Inferior parietal cortex (tissue), 1 donor: ENCODE measurements at regions not wholly inside any gene's neighbourhood (a gene's known extent, or its start where the extent isn't known, plus 50 kb on each side); places are given as distances from the start of the nearest gene placed in this dataset.
"Not testable (repeated sequence)": the region's sequence is repeated elsewhere in the genome, so short reads cannot be mapped to it uniquely, and the experiment has no call there.

Source experiments
- DNase-seq: peaks from one replicate; pipeline ENCODE4 v3.0.0-alpha.2; 2016; ENCODE audit errors: extremely low spot score

GRCh38 chrX:106220177-106220576 lies 52.1 kb downstream of the PWWP3B start:
- DNase-seq = no peak

GRCh38 chrX:106243376-106243775 lies 75.3 kb downstream of the PWWP3B start:
- DNase-seq = no peak

GRCh38 chrX:106246511-106246910 lies 78.4 kb downstream of the PWWP3B start:
- no peak for DNase-seq

- DNase-seq = no peak
These were observed 79.1 kb downstream of the PWWP3B start for GRCh38 chrX:106247162-106247561.

DNA sequence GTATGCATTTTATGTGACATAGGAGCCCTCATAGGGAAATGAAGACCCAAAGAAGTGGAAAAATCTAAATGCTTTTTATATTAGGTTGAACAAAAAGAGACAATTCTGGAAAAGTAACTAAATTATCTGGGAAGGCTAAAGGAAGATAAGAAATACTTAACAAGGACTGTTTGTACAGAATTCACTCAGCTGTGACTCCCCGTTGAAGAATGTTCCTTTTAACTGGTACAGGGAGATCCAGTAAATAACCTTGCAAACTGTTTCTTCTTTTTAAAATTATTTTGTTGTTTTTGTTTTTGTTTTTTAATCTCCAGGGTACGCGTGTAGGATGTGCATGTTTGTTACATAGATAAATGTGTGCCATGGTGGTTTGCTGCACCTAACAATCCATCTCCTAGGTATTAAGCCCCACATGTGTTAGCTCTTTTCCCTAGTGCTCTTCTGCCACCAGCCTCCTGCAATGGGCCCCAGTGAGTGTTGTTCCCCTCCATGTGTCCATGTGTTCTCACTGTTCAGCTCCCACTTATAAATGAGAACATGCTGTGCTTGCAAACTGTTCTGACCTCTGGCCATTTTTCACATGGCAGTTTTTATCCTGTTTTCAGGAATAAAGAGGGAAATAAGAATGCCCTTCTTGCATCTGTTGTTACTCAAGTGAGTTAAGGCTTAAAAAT lies 81.7 kb downstream of the PWWP3B start:
- DNase-seq = no peak

DNA sequence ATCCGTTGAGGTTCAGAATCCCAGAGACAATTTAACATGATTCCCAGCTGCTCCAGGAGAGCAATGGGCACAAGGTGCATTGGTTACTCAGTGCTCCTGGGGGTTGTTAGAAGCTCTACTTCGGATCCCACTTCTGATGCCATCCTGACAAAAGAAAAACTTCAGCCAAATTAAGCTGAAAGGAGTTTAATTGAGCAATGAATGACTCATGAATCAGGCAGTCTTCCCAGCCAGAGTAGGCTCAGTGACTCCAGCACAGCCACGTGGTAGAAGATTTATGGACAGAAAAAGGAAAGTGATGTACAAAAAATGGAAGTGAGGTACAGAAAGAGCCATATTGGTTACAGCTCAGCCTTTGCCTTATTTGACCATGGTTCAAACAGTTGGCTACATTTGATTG lies 95.7 kb downstream of the PWWP3B start:
- DNase-seq = no peak

GRCh38 chrX:106273947-106274587 lies 106.0 kb downstream of the PWWP3B start:
- not testable (repeated sequence) for DNase-seq

- DNase-seq = not testable (repeated sequence)
These were observed 107.1 kb downstream of the PWWP3B start for GRCh38 chrX:106275172-106275571.

DNA sequence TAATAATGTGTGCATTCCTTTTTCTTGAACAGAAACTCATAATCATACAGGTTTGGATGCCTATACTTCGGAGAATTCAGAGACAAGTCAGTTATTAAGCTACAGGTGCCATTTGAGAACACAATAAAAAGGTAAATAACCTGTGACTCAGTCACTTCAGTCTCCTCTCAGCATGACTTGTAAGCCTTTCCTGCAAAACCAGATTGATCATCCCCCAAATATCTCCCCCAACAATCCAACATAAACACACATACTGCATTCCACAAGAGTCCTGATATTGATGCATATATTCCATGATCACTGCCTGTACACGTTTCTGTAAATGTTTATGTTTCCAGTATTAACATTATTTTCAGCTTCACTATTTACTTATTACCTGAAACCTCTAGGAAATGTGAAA lies 110.8 kb downstream of the PWWP3B start:
- DNase-seq = no peak

DNA sequence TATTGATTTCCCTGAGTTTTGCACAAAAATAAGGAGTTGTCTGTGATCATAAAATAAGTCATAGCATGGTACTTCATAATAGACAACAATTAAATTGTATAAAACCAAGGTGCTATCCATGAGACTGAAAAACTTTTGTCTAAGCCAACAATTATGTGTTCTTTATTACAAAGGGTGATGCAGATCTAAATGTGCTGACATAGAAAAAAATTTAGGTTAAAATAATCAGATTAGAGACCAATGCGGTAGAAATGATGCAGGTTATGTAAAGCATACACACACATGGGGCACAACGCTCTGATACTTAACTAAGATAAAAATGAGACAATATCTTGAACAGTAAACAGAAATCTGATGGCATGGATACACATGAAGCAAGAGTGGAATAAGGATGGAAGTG lies 113.3 kb downstream of the PWWP3B start:
- no peak for DNase-seq

DNA sequence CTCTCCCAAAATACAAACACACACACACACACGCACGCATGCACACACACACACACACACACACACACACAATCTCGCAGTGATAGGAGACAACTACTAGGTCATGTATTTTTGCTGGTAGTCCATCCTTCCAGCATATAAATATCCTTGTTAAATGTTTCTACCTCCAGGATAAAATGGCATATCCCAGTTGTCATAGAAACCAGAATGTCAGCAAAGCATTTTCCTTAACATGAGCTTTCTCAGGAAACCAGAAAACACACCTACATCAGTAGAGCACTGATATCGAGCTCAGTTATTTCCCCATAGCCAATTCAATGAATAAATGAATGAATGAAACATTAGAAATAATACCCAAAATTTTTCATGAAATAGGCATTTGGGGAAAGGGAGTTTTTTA lies 115.7 kb downstream of the PWWP3B start:
- DNase-seq = no peak

DNA sequence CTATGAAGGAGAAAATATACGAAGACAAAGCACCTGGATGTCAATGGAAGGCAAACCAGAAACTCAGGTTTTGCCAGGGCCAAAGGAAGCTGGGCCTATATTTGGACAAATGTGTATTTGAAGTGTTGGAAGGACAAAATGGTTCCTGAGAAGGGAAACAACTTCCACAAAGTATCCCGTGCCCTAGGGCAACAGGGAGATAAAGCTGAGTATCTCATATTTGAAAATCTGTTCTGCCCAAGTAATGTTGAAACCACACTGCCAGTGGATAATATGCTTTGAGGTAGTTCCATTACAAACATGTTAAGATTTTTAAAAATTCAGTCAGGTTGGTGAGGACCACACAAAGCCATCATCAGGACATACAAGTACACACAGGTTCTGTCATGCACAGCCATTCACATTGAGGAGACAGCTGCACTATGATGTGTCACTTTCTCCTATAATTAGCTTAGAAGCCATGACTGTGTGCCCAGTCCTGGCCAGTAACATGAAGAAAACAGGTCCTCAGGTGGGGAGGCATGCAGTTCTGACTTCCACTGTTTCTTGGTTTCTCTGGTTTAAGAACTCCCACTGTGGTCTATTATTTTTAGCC lies 116.4 kb downstream of the PWWP3B start:
- no peak for DNase-seq

DNA sequence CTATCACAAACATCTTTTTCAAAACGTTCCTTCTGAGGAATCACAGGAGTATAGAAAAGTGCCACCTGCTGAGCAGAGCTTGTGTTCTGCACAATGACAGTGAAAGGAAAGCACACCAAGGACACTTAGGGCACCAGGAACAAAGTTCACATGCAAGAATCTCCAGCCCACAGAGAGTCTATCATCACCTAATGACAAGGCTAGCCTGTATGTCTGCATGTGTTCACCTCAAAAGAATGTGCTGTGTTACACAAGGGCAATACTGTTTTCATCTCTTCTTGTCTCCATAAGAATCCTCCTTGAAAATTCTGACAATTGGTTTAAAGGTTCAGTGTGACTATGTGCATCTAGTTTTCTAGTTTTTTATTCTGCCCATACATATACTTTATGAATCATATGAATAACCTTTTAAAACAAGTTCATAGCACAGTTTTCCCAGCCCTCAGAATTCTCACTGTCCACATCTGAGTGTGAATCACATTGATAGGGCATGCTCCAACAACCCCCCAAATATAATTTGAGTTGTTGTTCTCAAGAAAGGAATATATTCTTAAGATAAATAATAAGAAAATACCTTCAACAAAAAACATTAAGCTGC lies 118.0 kb downstream of the PWWP3B start:
- DNase-seq = no peak

- not testable (repeated sequence) for DNase-seq
These were observed 122.7 kb downstream of the PWWP3B start for GRCh38 chrX:106290778-106291177.

DNA sequence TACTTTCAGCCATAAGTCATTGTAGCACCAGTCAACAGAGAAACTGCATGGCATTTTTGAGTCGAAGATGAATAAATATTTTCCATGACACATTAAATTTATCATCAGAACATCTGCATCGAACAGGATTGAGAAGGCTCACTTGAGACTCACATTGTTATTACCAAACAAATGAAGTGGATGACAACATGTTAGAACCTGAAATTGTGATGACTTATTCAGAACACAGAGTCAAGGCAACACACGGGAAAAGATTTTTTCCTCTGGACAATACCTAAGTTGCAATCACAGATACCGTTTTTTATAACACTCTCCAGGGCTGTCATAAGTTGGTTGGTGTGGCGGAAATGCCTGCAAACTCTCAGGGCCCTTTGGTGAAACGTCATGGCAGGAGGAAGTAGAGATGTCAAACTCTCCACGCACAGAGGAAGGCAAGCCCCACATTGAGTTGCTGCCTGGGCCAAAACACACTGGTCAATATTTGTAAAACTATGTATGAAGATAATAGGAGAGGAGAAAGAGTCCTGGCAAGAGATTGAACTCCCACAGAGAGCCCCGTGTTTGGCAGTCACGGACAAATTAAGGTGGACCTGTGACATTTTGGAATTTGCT lies 123.8 kb downstream of the PWWP3B start:
- DNase-seq = not testable (repeated sequence)

- DNase-seq = no peak
These were observed 132.1 kb downstream of the PWWP3B start for GRCh38 chrX:106300239-106300638.

- DNase-seq = no peak
These were observed 132.6 kb downstream of the PWWP3B start for GRCh38 chrX:106300656-106301055.

DNA sequence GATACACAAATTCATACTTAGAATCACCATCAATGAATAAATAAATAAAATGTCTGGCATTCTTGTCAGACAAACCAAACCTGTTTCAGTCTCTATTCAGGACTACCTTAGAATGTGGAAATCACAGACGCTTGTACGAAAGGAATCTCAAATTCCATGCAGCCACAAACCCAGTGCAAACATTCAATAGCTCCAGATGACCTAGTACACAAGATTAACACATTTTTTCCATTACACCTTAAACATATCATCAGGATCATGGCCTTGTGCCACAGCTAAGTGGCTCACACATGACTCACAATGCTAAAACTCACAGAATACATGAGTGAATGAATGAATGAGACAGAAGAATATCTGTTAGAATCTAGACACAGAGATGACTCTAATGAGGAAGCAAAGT lies 134.2 kb downstream of the PWWP3B start:
- DNase-seq = no peak

- DNase-seq = no peak
These were observed 138.4 kb downstream of the PWWP3B start for GRCh38 chrX:106306391-106306947.

DNA sequence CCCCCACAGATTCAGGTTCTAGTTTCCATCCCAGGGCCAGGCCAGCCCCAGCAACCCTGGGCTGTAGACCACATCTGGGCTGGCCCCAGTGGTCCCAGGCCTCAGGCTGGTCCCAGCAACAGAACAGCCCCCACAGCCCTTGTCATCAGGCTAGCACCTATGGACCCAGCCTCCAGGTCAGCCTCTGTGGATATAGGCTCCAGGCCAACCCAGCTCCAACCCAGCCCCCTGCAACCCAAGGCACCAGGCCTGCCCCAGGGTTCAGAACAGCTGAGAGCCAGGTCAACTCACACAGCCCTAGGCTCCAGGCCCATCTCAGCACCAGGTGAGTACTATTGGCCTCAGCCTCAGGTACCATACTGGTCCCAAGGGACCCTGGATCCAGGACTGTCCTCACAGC lies 155.3 kb downstream of the PWWP3B start:
- no peak for DNase-seq

DNA sequence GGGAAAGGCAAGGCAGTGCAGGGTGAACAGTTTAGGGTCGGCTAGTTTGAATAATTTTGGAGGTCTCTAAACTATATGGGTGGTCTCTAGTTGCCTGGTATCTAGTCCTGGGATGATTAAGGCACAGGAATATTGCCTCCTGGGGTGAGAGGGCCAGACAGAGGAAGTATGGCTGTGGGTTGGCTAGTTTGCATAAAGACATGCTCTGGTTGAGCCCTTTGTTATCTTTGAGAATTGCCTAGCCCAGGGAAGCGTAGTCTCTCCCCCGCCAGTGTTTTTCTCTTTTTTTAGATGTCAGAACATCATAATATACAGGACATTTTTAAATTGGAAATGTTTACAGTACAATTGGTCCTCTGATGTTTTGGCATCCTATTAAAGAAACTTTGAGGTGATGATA lies 163.5 kb downstream of the PWWP3B start:
- DNase-seq = no peak

GRCh38 chrX:106341823-106342222 lies 173.7 kb downstream of the PWWP3B start:
- no peak for DNase-seq
